A549 (cell line): ENCODE measurements at regions not wholly inside any gene's neighbourhood (a gene's known extent, or its start where the extent isn't known, plus 50 kb on each side); places are given as distances from the start of the nearest gene placed in this dataset.

Experiments used
- ATAC-seq, 2 experiments: fragments of 200-7000 bp in 1 of 2; fragments of >200 bp in 1 of 2; cut with Nextera tagmentation in 1 of 2; cut with Tn5 transposase in 1 of 2; 3 replicates each; pipeline versions ENCODE4 v1.8.0 to v1.9.1; 2018 to 2020; ENCODE audit warnings: mild to moderate bottlenecking in 1 of 2, moderate library complexity in 1 of 2
- CTCF ChIA-PET: fragments of 300-600 bp; sonication (Branson Sonifier 250); formaldehyde crosslinking; extraction: SDS; loops from one replicate; lab custom pipeline; 2021; ENCODE audit warnings: antibody characterized with exemption, inconsistent platforms; lab: Yijun Ruan, JAX
- POLR2A ChIA-PET: fragments of 350-600 bp; formaldehyde crosslinking; extraction: SDS; loops from one replicate; lab custom pipeline; 2021; ENCODE audit warnings: antibody characterized with exemption, inconsistent platforms; lab: Yijun Ruan, JAX
- DNase-seq, 2 experiments: peaks; one replicate each; pipeline versions ENCODE4 v3.0.0 to v3.0.0-alpha.2; 2011 to 2016; ENCODE audit warnings: low read depth in 1 of 2, low spot score in 1 of 2
- FAIRE-seq: peaks from 2 replicates; lab custom pipeline; 2011; peaks lifted over from hg19 to GRCh38; lab: Jason Lieb, UNC
- H3K27ac ChIP-seq, 2 experiments: fragments of >200 bp; sonication (Bioruptor Twin); formaldehyde crosslinking; 3 replicates each; pipeline ENCODE4 v1.5.1; 2016 to 2017
- H3K4me1 ChIP-seq: fragments of >200 bp; sonication (Bioruptor Twin); formaldehyde crosslinking; 3 replicates; pipeline ENCODE4 v1.6.1; 2016
- H3K4me2 ChIP-seq: fragments of >200 bp; sonication (Bioruptor Twin); formaldehyde crosslinking; 3 replicates; pipeline ENCODE4 v1.6.1; 2016
- H3K4me3 ChIP-seq: fragments of >200 bp; sonication (Bioruptor Twin); formaldehyde crosslinking; 3 replicates; pipeline ENCODE4 v1.5.1; 2016
- H3K9me3 ChIP-seq: fragments of >200 bp; sonication (Bioruptor Twin); formaldehyde crosslinking; 3 replicates; pipeline ENCODE4 v1.6.1; 2016
- ATOH8 ChIP-seq: fragments of 250-450 bp; sonication (Bioruptor Pico); IDR thresholded peaks from 2 replicates; pipeline ENCODE4 v1.5.0; 2020; ENCODE audit warnings: low read depth, mild to moderate bottlenecking, moderate library complexity
- CBX2 ChIP-seq: fragments of 200-600 bp; sonication (generic); IDR thresholded peaks from 2 replicates; pipeline ENCODE4 v1.6.1; 2016; ENCODE audit warnings: low read depth, mild to moderate bottlenecking, borderline replicate concordance
- CHD4 ChIP-seq: fragments of 200-600 bp; sonication (generic); IDR thresholded peaks from 2 replicates; pipeline ENCODE4 v1.6.1; 2016; ENCODE audit warnings: antibody characterized with exemption, mild to moderate bottlenecking, borderline replicate concordance
- CTCF ChIP-seq: fragments of >200 bp; sonication (Bioruptor Twin); formaldehyde crosslinking; IDR thresholded peaks from 3 replicates; pipeline ENCODE4 v1.5.1; 2016
- EHF ChIP-seq: fragments of 250-450 bp; sonication (Bioruptor Pico); IDR thresholded peaks from 2 replicates; pipeline ENCODE4 v1.5.0; 2020; ENCODE audit warnings: mild to moderate bottlenecking
- EHMT2 ChIP-seq: fragments of 200-600 bp; sonication (generic); IDR thresholded peaks from 2 replicates; pipeline ENCODE4 v1.6.1; 2016; ENCODE audit warnings: antibody characterized with exemption, low read depth, mild to moderate bottlenecking, moderate library complexity
- FOSL2 ChIP-seq, 2 experiments: fragments of 450-650 bp in 1 of 2; fragments of >200 bp in 1 of 2; sonication (Bioruptor Twin) in 1 of 2; formaldehyde crosslinking; IDR thresholded peaks; 2 replicates each; pipeline versions ENCODE4 v1.5.0 to v1.6.1; 2016 to 2020; ENCODE audit warnings: mild to moderate bottlenecking in 1 of 2, moderate library complexity in 1 of 2
- FOXS1 ChIP-seq: fragments of 250-450 bp; sonication (Bioruptor Pico); IDR thresholded peaks from 2 replicates; pipeline ENCODE4 v1.5.0; 2020; ENCODE audit warnings: mild to moderate bottlenecking, moderate library complexity
- GATA3 ChIP-seq: IDR thresholded peaks from 2 replicates; pipeline ENCODE4 v1.6.1; 2012; ENCODE audit warnings: borderline replicate concordance
- HDAC2 ChIP-seq: fragments of 200-600 bp; sonication (generic); IDR thresholded peaks from 2 replicates; pipeline ENCODE4 v1.6.1; 2016
- HOXB13 ChIP-seq: fragments of 250-450 bp; sonication (Bioruptor Pico); IDR thresholded peaks from 2 replicates; pipeline ENCODE4 v1.5.0; 2020; ENCODE audit warnings: low read depth, mild to moderate bottlenecking, moderate library complexity
- HOXB5 ChIP-seq: fragments of 250-450 bp; sonication (Bioruptor Pico); IDR thresholded peaks from 2 replicates; pipeline ENCODE4 v1.5.0; 2020; ENCODE audit warnings: mild to moderate bottlenecking, moderate library complexity
- JUNB ChIP-seq: fragments of >200 bp; sonication (Bioruptor Twin); formaldehyde crosslinking; IDR thresholded peaks from 2 replicates; pipeline ENCODE4 v1.6.1; 2016
- MAZ ChIP-seq: fragments of 150-350 bp; IDR thresholded peaks from 2 replicates; pipeline ENCODE4 v1.6.1; 2014; ENCODE audit warnings: antibody characterized with exemption, low read depth, low read length, borderline replicate concordance
- MYC ChIP-seq: IDR thresholded peaks from 2 replicates; pipeline ENCODE4 v1.6.1; 2012; ENCODE audit warnings: mild to moderate bottlenecking, inconsistent platforms, low read length, improper control_type of control experiment, borderline replicate concordance
- NFE2L2 ChIP-seq: fragments of 150-350 bp; conservative IDR thresholded peaks from 2 replicates; pipeline ENCODE4 v1.6.1; 2014; ENCODE audit warnings: low read length
- NPAS2 ChIP-seq: fragments of 250-450 bp; sonication (Bioruptor Pico); IDR thresholded peaks from 2 replicates; pipeline ENCODE4 v1.8.0; 2022; ENCODE audit warnings: mild to moderate bottlenecking, moderate library complexity, borderline replicate concordance
- POLR2AphosphoS2 ChIP-seq: conservative IDR thresholded peaks from 2 replicates; pipeline ENCODE4 v1.6.1; 2012; ENCODE audit warnings: low read length, improper control_type of control experiment, inconsistent platforms
- RAD21 ChIP-seq, 2 experiments: fragments of >200 bp in 1 of 2; sonication (Bioruptor Twin) in 1 of 2; formaldehyde crosslinking in 1 of 2; IDR thresholded peaks in 1 of 2; conservative IDR thresholded peaks in 1 of 2; 2 replicates in 1 of 2; 3 replicates in 1 of 2; pipeline ENCODE4 v1.6.1; 2012 to 2018; ENCODE audit warnings: inconsistent platforms in 1 of 2
- RARB ChIP-seq: fragments of 250-450 bp; sonication (Bioruptor Pico); IDR thresholded peaks from 2 replicates; pipeline ENCODE4 v1.8.0; 2021; ENCODE audit warnings: mild to moderate bottlenecking, moderate library complexity
- RCOR1 ChIP-seq: fragments of 150-350 bp; IDR thresholded peaks from 2 replicates; pipeline ENCODE4 v1.6.1; 2014; ENCODE audit warnings: antibody characterized with exemption, low read length, low read depth
- SREBF2 ChIP-seq: fragments of 450-650 bp; IDR thresholded peaks from 2 replicates; pipeline ENCODE4 v1.6.1; 2014; ENCODE audit warnings: mild to moderate bottlenecking, moderate library complexity
- ZC3H11A ChIP-seq: fragments of 450-650 bp; IDR thresholded peaks from 2 replicates; pipeline ENCODE4 v1.6.1; 2014; ENCODE audit warnings: antibody characterized with exemption, mild to moderate bottlenecking
- WGBS: methylation state at CpG from one replicate; pipeline ENCODE4 v1.1.6; 2017; ENCODE audit errors: missing lambda C conversion rate; 5-methylcytosine and 5-hydroxymethylcytosine counted together
- TF ChIP-seq, protein P1 (sequence below): fragments of 250-450 bp; sonication (Bioruptor Pico); IDR thresholded peaks from 2 replicates; pipeline ENCODE4 v1.5.0; 2021; ENCODE audit warnings: mild to moderate bottlenecking, moderate library complexity, borderline replicate concordance
- TF ChIP-seq, protein P2 (sequence below): fragments of 150-350 bp; IDR thresholded peaks from 2 replicates; pipeline ENCODE4 v1.6.1; 2014; ENCODE audit warnings: low read depth, mild to moderate bottlenecking, low read length
- TF ChIP-seq, protein P3 (sequence below): fragments of >200 bp; sonication (Bioruptor Twin); formaldehyde crosslinking; IDR thresholded peaks from 2 replicates; pipeline ENCODE4 v1.6.1; 2016
- TF ChIP-seq, protein P4 (sequence below): fragments of 450-650 bp; IDR thresholded peaks from 2 replicates; pipeline ENCODE4 v1.6.1; 2014; ENCODE audit warnings: antibody characterized with exemption

DNA sequence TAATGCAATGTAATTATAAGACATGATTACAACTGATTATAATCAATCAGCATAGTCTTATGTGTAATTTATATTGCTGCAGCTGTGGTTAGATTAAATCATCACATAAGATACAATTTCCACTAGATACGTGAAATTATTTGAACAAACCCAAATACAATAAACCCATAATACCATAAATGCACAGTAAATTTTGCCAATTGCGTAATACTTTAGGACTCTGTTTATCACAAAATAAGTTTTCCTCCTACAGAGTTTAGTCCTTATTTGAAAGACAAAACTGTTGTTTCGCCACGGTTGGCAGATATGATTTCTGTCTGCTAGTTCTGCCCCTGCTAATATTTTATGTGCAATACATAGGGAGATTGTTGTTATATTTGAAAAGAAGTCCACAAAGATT is 895.9 kb upstream of the ADGRL4 start (continued):
- TF ChIP-seq, protein P1, sequence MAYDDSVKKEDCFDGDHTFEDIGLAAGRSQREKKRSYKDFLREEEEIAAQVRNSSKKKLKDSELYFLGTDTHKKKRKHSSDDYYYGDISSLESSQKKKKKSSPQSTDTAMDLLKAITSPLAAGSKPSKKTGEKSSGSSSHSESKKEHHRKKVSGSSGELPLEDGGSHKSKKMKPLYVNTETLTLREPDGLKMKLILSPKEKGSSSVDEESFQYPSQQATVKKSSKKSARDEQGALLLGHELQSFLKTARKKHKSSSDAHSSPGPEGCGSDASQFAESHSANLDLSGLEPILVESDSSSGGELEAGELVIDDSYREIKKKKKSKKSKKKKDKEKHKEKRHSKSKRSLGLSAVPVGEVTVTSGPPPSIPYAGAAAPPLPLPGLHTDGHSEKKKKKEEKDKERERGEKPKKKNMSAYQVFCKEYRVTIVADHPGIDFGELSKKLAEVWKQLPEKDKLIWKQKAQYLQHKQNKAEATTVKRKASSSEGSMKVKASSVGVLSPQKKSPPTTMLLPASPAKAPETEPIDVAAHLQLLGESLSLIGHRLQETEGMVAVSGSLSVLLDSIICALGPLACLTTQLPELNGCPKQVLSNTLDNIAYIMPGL (CRISPR knock-in tag) = no peak
- no peak for TF ChIP-seq POLR2AphosphoS2

DNA sequence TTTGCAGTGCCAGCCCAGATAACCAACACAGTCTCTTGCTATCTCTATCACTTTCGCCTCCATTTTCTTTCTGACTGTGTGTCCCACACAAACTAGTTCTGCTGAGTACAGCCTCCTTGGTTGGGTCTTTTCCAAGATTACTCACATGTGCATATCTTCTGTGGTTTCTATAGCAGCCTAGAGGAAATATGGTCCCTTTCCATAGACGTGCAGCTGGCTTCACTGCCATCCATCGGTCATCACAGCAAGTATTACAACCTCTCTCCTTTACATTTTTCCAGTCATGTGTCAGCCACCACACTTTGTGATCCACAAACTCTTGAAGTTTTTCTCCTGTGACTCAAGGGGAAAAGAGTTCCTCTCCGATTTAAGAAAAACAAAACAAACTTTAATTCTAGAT is 893.4 kb upstream of the ADGRL4 start:
- FAIRE-seq (no peak), ATAC-seq (no peak)
- no peaks in the 10 kb centered on the region for H3K9me3 ChIP-seq
- no peaks in the 10 kb centered on the region for H3K4me1 ChIP-seq
- no peak overlapping the region for H3K27ac ChIP-seq
- H3K4me3 ChIP-seq = no peak overlapping the region
- TF ChIP-seq MYC = no peak
- no peak for TF ChIP-seq RAD21 (conservative IDR thresholded peaks at IDR 0.05 in 1 of 2, IDR thresholded peaks at IDR 0.05 in 1 of 2)
- TF ChIP-seq SREBF2 = no peak
- no peak for TF ChIP-seq EHMT2
- TF ChIP-seq MAZ = no peak
- TF ChIP-seq HOXB5 (CRISPR knock-in tag) = no peak
- TF ChIP-seq FOXS1 (CRISPR knock-in tag) = no peak
- TF ChIP-seq HDAC2 = no peak
- TF ChIP-seq EHF (CRISPR knock-in tag) = no peak
- no peak for TF ChIP-seq GATA3
- no peak for TF ChIP-seq HOXB13 (CRISPR knock-in tag)
- TF ChIP-seq, protein P2, sequence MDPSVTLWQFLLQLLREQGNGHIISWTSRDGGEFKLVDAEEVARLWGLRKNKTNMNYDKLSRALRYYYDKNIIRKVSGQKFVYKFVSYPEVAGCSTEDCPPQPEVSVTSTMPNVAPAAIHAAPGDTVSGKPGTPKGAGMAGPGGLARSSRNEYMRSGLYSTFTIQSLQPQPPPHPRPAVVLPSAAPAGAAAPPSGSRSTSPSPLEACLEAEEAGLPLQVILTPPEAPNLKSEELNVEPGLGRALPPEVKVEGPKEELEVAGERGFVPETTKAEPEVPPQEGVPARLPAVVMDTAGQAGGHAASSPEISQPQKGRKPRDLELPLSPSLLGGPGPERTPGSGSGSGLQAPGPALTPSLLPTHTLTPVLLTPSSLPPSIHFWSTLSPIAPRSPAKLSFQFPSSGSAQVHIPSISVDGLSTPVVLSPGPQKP = no peak
- TF ChIP-seq CBX2 = no peak
- TF ChIP-seq ATOH8 (CRISPR knock-in tag) = no peak
- TF ChIP-seq POLR2AphosphoS2 = no peak
- no peak for TF ChIP-seq NPAS2 (CRISPR knock-in tag)
- TF ChIP-seq, all 56 proteins: peak for 0
- H3K4me2 ChIP-seq = no peak overlapping the region
- no peak for DNase-seq
- ChIA-PET POLR2A (no interaction called here), CTCF (no interaction called here)
- WGBS = 6% methylated on average over 4 of the region's 4 CpGs

DNA sequence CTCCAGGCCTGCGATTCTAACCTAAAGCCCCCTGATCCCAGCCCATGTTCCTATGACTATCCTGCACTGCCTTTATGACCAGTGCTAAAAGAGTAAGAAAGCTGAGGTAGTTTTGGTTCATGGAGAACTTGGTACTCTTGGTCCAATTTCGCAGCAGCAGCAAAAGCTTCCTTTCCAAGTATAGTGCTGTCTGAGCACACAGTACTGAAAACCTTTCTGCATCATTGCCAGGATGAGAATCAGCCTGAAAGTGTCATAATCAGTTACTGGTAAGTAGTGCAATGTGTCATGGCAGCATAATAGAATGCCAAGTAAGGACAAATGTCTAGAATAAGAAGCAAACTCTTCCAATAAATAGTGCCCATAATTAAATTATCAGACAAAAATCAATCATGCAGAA is 889.6 kb upstream of the ADGRL4 start:
- DNase-seq (no peak), FAIRE-seq (no peak), ATAC-seq (no peak)
- ChIA-PET CTCF (no interaction called here), POLR2A (no interaction called here)
- 0% methylated on average over 2 of the region's 2 CpGs for WGBS
- H3K9me3 ChIP-seq = no peaks in the 10 kb centered on the region
- no peaks in the 10 kb centered on the region for H3K4me1 ChIP-seq
- no peak overlapping the region for H3K27ac ChIP-seq
- no peak overlapping the region for H3K4me3 ChIP-seq
- H3K4me2 ChIP-seq = no peak overlapping the region
- TF ChIP-seq FOSL2 (IDR thresholded peaks at IDR 0.05) (no peak), FOSL2 (CRISPR knock-in tag; IDR thresholded peaks at IDR 0.05) (no peak), NFE2L2 (no peak), FOXS1 (CRISPR knock-in tag) (no peak), MAZ (no peak), HOXB5 (CRISPR knock-in tag) (no peak), ZC3H11A (no peak), RARB (no peak), HDAC2 (no peak), RCOR1 (no peak), CTCF (no peak), JUNB (no peak), NPAS2 (CRISPR knock-in tag) (no peak), CHD4 (no peak)
- TF ChIP-seq, protein P3, sequence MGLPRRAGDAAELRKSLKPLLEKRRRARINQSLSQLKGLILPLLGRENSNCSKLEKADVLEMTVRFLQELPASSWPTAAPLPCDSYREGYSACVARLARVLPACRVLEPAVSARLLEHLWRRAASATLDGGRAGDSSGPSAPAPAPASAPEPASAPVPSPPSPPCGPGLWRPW = no peak
- TF ChIP-seq, protein P4, sequence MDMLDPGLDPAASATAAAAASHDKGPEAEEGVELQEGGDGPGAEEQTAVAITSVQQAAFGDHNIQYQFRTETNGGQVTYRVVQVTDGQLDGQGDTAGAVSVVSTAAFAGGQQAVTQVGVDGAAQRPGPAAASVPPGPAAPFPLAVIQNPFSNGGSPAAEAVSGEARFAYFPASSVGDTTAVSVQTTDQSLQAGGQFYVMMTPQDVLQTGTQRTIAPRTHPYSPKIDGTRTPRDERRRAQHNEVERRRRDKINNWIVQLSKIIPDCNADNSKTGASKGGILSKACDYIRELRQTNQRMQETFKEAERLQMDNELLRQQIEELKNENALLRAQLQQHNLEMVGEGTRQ = no peak
- TF ChIP-seq, protein P2 = no peak
